WTC11 (cell line): ENCODE measurements at regions not wholly inside any gene's neighbourhood (a gene's known extent, or its start where the extent isn't known, plus 50 kb on each side); places are given as distances from the start of the nearest gene placed in this dataset.

Source experiments
- CREB1 ChIP-seq: sonication (generic); formaldehyde crosslinking; IDR thresholded peaks from 2 replicates; pipeline ENCODE4 v1.8.0; 2023; ENCODE audit warnings: mild to moderate bottlenecking, missing genetic modification reagents
- JAZF1 ChIP-seq: fragments of 250-450 bp; sonication (Bioruptor Pico); IDR thresholded peaks from 2 replicates; pipeline ENCODE4 v1.9.0; 2021; ENCODE audit warnings: moderate library complexity, mild to moderate bottlenecking, inconsistent platforms
- NFE2L1 ChIP-seq: sonication (generic); formaldehyde crosslinking; IDR thresholded peaks from 2 replicates; pipeline ENCODE4 v1.8.1; 2023; ENCODE audit warnings: missing genetic modification reagents
- TP53 ChIP-seq: sonication (generic); formaldehyde crosslinking; IDR thresholded peaks from 2 replicates; pipeline ENCODE4 v1.8.1; 2023; ENCODE audit warnings: mild to moderate bottlenecking, missing genetic modification reagents
- ZNF121 ChIP-seq: sonication (generic); formaldehyde crosslinking; IDR thresholded peaks from 2 replicates; pipeline ENCODE4 v1.8.0; 2023; ENCODE audit warnings: missing genetic modification reagents
- TF ChIP-seq, protein P1 (sequence below): fragments of 200-600 bp; IDR thresholded peaks from 2 replicates; pipeline ENCODE4 v1.8.0; 2022; ENCODE audit warnings: antibody characterized with exemption
- TF ChIP-seq, protein P2 (sequence below): sonication (generic); formaldehyde crosslinking; IDR thresholded peaks from 2 replicates; pipeline ENCODE4 v1.8.0; 2022; ENCODE audit warnings: mild to moderate bottlenecking, missing genetic modification reagents
- TF ChIP-seq, protein P3 (sequence below): sonication (generic); formaldehyde crosslinking; IDR thresholded peaks from 2 replicates; pipeline ENCODE4 v1.8.0; 2022; ENCODE audit warnings: mild to moderate bottlenecking, missing genetic modification reagents

DNA sequence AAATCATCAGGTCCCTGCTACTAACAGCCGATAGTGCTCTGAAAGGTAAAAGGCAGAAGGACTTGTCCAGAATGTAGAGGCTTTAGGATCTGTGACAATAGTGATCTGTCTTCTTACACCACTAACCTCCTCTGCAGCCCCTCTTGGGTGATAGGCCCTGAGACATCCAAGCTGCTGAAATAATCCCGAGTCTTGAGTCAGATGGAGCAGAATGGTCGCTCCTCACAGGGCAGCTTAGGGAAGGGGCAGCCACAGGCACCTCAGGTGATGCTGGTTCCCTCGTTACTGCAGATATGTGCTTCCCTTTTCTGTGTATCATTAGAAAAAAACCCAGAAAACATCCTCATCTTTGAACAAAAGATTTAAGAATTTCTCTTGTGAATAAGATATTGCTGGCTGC is 157.1 kb upstream of the DLX2 start:
- TF ChIP-seq CREB1 (CRISPR knock-in tag), result no peak
- TF ChIP-seq, protein P1, sequence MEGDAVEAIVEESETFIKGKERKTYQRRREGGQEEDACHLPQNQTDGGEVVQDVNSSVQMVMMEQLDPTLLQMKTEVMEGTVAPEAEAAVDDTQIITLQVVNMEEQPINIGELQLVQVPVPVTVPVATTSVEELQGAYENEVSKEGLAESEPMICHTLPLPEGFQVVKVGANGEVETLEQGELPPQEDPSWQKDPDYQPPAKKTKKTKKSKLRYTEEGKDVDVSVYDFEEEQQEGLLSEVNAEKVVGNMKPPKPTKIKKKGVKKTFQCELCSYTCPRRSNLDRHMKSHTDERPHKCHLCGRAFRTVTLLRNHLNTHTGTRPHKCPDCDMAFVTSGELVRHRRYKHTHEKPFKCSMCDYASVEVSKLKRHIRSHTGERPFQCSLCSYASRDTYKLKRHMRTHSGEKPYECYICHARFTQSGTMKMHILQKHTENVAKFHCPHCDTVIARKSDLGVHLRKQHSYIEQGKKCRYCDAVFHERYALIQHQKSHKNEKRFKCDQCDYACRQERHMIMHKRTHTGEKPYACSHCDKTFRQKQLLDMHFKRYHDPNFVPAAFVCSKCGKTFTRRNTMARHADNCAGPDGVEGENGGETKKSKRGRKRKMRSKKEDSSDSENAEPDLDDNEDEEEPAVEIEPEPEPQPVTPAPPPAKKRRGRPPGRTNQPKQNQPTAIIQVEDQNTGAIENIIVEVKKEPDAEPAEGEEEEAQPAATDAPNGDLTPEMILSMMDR, result no peak
- no peak for TF ChIP-seq TP53 (CRISPR knock-in tag)
- TF ChIP-seq, protein P2, sequence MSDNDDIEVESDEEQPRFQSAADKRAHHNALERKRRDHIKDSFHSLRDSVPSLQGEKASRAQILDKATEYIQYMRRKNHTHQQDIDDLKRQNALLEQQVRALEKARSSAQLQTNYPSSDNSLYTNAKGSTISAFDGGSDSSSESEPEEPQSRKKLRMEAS, result no peak; the same call in 1 of the 2 replicates
- no peak for TF ChIP-seq JAZF1 (CRISPR knock-in tag)
- TF ChIP-seq, protein P3, sequence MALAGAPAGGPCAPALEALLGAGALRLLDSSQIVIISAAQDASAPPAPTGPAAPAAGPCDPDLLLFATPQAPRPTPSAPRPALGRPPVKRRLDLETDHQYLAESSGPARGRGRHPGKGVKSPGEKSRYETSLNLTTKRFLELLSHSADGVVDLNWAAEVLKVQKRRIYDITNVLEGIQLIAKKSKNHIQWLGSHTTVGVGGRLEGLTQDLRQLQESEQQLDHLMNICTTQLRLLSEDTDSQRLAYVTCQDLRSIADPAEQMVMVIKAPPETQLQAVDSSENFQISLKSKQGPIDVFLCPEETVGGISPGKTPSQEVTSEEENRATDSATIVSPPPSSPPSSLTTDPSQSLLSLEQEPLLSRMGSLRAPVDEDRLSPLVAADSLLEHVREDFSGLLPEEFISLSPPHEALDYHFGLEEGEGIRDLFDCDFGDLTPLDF (CRISPR knock-in tag), result no peak
- no peak for TF ChIP-seq NFE2L1 (CRISPR knock-in tag)
- no peak for TF ChIP-seq ZNF121 (CRISPR knock-in tag)
